HG03108 (cell line): ENCODE measurements at regions not wholly inside any gene's neighbourhood (a gene's known extent, or its start where the extent isn't known, plus 50 kb on each side); places are given as distances from the start of the nearest gene placed in this dataset.

ENCODE experiments used
- ATAC-seq: cut with Tn5 transposase; IDR thresholded peaks from one replicate; pipeline ENCODE4 v1.9.1; 2021; ENCODE audit warnings: moderate library complexity; ENCODE audit not compliant: unreplicated experiment

DNA sequence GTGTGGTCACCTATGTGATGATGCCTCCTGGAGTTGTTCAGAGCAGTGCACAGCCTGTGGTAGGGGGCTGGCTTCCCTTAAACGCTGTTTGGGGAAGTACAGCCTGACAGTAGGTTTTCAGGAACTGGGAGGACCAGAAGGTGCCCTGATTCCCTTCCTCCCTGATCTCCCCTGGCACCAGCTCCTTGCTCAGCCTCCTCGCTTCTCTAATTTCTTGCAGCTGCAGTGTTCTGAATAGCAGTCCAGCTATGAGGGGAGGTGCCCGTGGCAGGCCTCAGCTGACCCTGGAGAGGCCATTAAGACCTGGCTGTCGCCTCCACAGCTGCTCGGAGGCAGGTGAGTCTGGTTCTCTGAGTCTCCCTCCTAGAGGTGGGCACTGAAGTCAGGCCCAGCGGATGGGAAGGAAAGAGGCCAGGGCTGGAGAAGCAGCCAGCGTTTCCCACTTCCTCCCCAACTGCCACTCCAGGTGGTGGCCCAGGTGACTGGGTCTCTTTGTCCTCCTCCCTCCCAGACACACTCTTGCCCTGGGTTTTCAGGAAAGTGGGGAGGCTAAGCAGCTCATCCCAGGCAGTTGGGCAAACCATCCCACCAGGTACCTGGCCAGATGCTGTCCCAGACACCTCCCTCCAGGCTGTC, 52.0 kb upstream of the RPL11 start:
- no peak for ATAC-seq

DNA sequence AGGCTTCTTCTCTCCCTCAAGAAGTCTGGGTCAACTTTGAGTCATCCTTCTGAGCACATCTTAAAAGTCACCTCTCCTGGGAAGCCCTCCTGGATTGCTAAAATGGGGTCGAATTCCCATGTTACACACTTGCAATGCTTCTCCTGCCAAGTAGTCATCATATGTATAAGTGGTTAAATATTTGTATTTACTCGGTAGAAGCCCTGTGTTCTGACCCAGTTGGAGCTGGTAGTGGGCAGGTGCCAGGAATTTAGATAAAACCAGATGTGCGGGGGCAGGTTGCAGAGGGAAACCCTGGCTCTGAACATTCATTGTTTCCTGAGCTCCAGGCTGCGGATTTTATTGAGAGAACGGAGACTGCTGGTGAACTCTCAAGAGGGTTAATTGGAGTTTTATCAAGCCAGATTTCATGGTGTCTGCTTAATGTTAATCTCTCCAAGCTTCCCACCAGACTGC, 52.8 kb upstream of the RPL11 start:
- ATAC-seq = no peak

DNA sequence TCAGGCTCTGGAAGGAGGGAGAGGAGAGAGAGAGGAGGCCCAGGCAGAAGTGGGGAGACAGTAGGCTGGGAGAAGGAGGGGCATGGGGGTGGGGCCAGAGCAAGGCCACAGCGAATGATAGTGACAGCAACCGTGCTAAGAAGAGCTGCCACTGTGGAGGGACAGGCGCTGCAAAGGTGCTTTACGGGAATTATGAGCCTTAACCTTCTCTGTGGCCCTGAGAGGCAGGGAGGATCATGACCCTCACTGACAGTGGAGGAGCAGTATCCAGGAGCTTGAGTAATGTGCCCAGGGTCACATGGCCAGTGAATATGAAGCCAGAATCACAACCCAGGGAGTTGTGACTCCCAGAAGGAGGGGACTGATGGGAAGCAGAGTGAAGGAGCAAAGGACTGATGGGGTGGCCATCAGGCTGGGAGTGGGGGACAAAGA, 53.4 kb upstream of the RPL11 start:
- no peak for ATAC-seq

DNA sequence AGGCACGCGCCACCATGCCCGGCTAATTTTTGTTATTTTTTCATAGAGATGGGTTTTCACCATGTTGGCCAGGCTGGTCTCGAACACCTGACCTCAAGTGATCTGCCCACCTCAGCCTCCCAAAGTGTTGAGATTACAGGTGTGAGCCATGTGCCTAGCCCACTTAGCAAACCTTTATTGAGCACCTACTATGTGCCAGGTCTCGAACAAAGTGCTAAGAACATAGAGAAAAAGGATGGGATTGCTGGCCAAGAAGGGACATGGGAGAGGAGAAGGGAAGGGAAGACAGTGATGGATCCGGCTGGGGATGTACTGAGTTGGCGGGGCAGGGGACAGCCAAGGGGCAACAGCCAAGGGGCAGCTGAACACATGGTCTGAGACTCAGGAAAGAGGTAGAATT, 55.6 kb upstream of the RPL11 start:
- no peak for ATAC-seq

DNA sequence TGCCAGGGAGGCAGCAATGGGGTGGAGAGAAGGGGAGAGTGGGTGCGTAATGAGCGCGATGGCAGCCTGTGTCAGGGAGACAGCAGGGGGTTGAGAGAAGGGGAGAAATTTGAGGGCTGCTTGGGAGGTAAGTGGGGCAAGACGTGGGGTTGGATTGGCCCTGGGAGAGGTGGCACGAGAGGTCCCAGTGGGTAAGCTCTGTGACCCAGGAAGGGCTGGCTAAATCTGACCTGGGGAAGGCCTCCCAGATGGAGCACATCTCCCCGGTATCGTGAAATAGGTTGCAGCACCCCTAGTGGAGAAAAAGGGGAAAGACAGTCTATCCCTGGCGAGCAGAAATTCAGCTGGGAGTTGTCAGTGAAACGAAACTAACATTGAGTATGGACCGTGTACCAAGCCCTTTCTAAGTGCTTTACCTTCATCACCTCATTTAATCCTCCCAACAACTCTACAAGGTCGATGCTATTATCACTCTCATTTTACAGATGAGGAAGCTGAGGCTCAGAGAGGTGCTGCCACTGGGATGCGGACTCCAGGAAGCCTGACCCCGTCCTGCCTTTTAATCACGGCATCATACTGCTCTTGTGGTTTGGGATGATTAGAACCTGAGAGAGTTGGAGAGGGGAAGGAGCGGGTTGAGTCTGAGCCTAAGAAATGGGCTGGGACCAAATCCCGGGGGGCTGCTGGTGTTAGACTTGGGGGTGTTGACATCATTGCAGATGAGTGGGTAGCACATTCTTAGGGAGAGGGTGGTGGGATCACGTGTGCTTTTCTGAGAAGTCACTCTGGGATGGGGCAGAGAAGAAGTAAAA, 56.6 kb upstream of the RPL11 start:
- ATAC-seq = no peak

DNA sequence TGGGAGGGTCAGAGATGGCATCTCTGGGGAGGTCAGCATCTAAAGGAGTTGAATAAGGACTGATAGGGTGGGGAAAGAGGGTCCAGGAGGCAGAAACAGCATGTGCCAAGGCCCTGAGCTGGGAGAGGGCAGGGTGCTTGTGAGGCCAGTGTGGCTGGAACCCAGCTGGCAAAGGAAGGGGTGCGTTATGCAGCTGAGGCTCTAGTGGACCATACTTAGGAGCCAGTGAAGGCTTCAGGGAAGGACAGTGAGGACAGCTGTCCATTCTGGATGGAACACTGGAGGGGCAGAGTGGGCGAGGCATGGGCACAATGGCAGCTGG, 57.1 kb upstream of the RPL11 start:
- ATAC-seq = no peak

DNA sequence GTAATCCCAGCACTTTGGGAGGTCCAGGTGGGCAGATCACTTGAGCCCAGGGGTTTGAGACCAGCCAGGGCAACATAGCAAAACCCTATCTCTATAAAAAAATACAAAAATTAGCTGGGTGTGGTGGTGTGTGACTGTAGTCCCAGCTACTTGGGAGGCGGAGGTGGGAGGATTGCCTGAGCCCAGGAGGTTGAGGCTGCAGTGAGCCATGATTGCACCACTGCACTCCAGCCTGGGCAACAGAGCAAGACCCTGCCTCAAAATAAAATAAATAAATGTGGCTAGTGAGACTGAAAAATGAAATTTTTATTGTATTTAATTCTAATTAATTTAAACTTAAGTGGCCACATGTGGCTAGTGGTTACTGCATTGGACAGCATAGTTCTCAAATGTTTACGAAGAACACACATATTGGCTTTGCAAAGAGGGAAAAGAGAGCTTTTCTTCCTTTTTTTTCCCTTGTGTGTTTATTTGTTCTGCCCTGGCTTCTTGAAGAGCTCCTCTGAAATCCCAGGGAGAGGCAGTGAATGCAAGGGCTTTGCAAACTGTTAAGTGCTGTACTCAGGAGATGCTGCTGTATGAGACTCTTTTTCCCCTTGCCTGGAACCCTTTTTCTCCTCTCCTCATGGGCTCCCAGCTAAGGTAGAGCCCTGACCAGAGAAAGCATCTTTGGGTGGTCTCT, 59.0 kb upstream of the RPL11 start:
- no peak for ATAC-seq

DNA sequence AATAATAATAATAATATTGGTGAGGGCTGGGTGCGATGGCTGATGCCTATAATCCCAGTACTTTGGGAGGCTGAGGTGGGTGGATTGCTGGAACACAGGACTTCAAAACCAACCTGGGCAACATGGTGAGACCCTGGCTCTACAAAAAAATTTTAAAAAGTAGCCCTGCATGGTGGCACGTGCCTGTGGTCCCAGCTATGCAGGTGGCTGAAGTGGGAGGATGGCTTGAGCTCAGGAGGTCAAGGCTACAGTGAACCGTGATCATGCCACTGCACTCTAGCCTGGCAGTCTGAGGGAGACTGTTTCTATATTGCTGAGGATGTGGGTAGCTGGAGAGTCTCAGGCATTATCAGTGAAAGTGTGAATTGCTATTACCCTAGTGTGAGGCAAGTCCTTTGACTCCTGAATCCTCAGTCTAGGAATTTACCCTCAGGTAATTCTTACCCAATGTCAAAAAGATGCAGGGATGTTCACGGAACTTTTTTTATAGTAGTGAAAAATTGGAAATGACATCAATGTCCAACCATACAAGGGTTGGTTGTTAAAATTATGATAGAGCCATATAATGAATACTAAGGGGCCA, 61.8 kb upstream of the RPL11 start:
- no peak for ATAC-seq

DNA sequence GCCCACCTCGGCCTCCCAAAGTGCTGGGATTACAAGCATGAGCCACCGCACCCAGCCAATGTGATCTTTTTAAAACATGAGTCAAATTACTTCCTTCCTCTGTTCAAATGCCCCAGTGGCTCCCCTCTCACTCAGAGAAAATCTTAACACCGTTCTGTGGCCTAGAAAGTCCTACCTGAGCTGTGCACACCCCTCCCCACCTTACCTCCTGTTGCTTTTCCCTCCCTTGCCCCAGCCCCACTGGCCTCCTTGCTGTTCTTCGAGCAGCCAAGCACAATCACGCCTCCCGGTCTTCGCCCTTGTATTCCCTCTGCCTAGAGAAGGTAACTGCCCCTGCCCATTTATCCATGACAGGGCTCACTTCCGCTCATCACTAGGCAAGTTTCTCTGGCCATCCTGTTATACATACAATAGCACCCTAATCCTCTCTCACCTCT, 62.6 kb upstream of the RPL11 start:
- ATAC-seq = no peak

DNA sequence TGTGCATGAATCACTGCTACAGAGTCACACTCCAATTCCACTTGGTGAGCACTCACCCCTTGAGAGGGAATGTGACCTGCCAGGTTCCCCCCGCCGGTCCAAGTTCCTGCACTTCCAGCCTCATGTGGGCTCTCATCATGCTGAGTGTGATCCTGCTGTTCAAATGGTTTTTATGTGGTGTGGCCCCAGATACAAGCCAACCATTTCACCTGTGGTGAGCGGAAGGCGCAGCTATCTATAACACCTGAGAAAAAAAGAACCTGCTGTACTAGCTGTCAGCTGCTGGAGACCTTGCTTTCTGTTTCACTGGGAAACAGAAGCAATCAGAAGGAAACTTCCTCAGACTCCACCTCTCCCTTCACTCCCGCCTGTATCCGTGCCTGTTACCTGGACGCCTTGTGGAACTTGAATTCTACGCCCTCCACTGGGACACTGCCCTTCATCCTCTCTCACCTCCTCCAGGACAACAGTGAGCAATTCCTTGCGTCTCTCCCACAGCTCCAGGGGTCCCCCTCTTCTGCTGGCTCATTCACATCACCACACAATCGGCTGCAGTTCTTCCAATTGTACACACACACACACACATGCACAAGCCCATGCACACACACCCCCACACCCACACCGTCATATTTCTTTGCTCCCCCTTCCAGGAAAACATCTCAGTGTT, 64.4 kb upstream of the RPL11 start:
- no peak for ATAC-seq

DNA sequence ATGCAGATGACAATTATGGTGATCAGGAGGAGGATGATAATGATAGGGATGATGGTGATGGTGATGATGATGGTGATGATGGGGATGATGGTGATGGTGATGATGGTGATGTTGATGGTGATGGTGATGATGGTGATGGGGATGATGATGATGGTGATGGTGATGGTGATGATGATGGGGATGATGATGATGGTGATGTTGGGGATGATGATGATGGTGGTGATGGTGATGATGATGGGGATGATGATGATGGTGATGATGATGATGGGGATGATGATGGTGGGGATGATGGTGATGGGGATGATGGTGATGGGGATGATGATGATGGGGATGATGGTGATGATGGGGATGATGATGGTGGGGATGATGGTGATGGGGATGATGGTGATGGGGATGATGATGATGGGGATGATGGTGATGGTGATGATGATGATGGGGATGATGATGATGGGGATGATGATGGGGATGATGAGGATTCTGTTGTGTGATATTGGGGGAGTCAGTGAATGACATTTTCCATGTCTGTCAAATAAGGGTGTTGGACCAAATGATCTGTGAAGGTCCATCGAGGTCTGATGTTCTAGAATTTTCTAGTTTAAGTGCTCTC, 65.6 kb upstream of the RPL11 start:
- ATAC-seq = no peak

DNA sequence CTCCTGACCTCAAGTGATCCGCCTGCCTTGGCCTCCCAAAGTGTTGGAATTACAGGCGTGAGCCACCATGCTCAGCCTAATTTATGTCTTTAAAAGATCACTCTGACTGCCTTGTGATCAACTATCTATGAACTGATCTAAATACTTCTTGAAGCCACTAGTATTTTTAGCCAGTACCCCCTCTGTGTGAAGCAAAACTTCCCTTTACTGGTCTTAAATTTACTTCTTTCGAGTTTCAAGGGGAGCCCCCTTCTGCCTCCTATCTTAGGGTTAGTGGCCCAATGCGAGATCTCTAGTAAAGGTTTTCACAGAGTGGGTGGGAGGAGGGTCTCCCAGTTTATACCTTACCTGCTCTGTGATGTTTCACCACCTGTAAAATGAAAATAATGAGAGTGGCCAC, 66.1 kb upstream of the RPL11 start:
- no peak for ATAC-seq

DNA sequence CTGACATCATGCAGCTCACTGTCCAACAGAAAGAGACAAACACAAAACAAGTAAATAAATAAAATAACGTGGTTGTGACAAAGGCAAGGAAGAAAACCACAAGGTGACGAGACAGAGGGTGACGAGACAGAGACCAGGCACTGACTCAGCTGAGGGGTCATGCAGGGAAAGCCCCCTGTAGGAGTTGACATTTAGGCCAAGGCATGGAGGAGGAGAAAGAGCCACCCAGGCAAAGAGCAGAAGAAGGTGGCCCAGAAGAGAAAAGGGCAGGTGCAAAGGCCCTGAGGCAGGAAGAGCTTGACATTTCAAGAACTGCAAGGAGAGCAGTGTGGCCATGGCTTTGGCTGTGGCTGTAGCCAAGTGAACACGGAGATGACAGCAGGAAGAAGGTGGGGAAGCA, 65.1 kb upstream of the ID3 start:
- no peak for ATAC-seq

DNA sequence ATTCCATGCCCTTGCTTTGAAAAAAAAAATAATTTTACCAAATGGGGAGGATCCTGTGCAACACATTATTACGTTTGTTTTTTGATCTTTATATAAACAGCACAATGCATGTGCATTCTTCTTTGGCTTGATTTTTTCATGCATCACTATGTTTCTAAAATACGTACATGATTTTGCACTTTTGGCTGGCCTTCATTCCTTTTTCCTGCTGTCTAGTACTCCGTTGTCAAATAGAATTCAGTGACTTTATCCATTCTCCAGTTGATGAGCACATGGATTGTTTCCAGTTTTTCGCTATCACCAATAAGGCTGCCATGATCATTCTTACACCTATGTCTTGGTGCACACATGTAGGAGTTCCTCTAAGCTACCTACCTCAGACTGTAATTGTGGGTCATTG, 63.0 kb upstream of the ID3 start:
- no peak for ATAC-seq

DNA sequence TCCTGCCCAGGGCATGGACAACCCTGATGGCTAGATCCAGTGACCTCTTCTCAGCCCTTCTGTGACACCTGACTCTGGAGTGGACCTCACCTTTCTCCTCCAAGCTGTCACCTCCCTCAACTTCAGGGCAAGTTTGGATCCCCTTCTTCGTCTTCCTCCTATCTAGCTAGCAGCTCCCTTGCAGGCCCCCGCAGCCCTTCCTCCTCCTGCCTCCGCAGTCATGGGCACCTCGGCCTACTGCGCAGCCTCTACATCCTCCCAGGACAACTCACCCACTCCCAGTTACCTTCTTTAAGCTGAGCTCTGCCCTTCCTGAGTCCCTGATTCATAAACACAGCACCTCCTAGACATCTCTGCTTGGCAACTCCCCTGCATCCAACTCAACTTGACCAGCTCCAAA, 61.3 kb upstream of the ID3 start:
- no peak for ATAC-seq

DNA sequence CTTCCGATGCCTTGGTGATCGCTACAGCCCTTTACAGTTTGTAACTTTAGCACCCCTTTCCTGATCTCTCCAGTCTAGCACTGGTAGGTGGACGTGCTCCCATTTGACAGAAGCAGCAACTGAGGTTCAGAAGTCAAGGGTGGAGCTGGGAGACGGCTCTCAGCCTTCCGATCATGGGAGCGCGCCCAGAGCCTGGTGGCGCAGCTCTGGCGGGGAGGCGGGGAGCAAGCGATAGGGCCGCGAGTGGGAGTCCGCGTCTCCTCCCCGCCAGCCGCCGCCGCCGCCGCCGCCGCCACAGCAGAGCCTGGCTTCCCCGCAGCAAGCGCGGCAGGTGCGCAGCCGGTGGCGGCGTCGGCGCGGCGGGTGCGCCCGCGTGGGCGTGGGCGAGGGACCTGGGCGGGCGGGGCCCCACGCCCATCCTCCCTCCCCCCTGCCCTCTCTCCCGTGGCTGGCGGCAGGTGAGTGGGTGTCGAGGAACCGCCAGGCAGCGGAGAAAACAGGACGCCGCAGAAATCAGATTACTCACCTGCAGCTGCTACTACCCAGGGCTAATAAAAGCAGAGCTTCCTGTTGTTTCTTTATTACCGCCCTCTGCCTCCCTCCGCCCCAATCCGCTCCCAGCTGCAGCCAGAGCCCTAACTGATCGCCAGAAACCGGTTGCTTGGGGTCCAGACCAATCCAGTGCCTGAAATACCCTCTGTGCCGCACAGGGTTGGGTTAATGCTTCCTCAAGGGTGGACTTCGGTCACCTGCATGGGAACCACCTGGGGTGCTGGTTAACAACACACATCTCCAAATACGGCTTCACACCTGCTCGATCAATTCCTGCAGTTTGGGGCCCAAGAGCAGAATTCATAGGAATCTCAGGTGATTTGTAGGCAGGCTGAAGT, 60.2 kb upstream of the ID3 start:
- ATAC-seq = no peak

DNA sequence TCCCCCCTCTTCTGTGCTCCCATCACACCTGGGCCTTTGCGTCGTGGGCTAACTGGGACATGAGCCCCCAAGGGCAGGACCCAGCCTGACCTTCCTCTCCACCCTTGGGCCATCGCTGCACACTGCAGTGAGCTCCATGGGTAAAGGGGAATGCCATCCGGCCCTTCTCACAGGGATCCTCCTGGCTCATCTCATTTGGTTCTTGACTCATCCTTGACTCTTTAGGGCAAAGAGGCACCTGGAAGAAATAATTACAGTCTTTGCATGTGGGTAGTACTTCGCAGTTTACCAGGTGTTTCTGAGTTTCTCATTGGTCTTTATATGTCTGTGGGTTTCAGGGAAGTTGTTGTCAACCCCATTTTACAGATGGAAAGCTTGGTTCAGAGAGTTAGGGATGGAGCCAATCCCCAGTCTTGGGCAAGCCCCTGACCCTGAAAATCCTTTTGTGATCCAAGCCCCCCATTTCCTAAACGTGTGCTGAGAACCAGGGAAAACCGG, 59.3 kb upstream of the ID3 start:
- ATAC-seq = no peak

DNA sequence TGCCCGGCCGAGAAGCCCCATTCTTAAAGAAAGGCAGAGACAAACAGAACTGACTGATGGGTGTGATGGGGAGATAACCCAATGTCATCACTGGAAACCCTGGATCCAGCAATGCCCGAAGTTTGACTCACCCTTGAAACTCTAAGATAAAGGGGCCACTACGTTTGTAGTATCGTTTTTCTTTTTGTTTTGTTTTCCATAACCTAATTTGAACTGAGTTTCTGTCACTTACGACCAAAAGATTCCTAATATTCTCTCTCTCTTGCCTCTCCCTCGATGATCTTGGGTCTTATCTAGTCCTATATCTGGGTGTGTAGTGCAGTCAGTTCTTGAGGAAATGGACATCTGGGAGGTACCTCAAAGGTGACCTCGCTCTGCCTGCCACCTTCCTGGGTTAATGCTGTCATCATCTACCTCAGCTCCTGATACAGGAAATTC, 57.8 kb upstream of the ID3 start:
- ATAC-seq = no peak

DNA sequence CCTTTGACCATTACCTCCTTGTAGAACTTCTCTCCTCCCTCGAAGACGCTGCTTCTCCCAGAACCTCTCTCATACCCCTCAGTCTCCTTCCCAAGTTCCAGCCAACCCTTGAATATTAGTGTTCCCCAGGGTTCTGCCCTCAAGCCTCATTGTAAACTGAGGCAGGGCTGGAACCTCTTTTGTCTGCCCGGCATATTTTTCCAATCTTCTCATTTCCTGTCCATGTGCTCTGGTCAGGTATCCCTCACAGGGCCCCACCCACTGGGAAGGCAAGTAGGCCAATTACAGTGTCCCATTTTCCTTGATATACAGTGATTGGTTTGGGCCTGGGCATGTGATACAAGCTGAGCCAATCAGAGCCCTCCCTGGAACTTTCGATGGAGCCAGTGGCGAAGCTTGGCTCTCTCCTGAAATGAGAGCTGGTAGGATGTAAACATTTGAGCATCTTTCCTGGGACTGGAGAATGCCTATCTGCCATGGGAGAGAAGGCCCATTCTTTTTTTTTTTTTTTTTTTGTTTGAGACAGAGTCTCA, 57.1 kb upstream of the ID3 start:
- ATAC-seq = no peak
